OCI-LY1 (cell line): ENCODE measurements at regions not wholly inside any gene's neighbourhood (a gene's known extent, or its start where the extent isn't known, plus 50 kb on each side); places are given as distances from the start of the nearest gene placed in this dataset.

Experiments
- H2AFZ ChIP-seq: fragments of 200-600 bp; sonication (generic), shearing (Covaris generic); 2 replicates; pipeline ENCODE4 v1.6.0; 2014; ENCODE audit warnings: antibody characterized with exemption, mild to moderate bottlenecking, low read length
- H3F3A ChIP-seq: fragments of 200-600 bp; sonication (generic), shearing (Covaris generic); 2 replicates; pipeline ENCODE4 v1.6.0; 2014; ENCODE audit warnings: mild to moderate bottlenecking, antibody characterized with exemption, low read length, moderate library complexity; ENCODE audit not compliant: insufficient read depth
- H3K27ac ChIP-seq: fragments of 200-600 bp; sonication (generic); 2 replicates; pipeline ENCODE4 v1.5.1; 2014; ENCODE audit warnings: low read length, mixed run types, mild to moderate bottlenecking, low read depth; ENCODE audit not compliant: poor library complexity, severe bottlenecking
- H3K27me3 ChIP-seq: fragments of 200-600 bp; sonication (generic); 2 replicates; pipeline ENCODE4 v1.6.0; 2014; ENCODE audit warnings: antibody characterized with exemption, mild to moderate bottlenecking, low read length, moderate library complexity; ENCODE audit not compliant: insufficient read depth
- H3K36me3 ChIP-seq: fragments of 200-600 bp; sonication (generic); 2 replicates; pipeline ENCODE4 v1.6.1; 2014; ENCODE audit warnings: mild to moderate bottlenecking, antibody characterized with exemption, low read length, moderate library complexity, mixed read lengths; ENCODE audit not compliant: insufficient read depth
- H3K4me1 ChIP-seq: fragments of 200-600 bp; sonication (generic); 2 replicates; pipeline ENCODE4 v1.5.1; 2014; ENCODE audit warnings: mild to moderate bottlenecking, low read length, moderate library complexity; ENCODE audit not compliant: insufficient read depth, severe bottlenecking
- H3K4me2 ChIP-seq: fragments of 200-600 bp; sonication (generic), shearing (Covaris generic); 2 replicates; pipeline ENCODE4 v1.6.1; 2014; ENCODE audit warnings: low read length
- H3K4me3 ChIP-seq: fragments of 200-600 bp; sonication (generic); 2 replicates; pipeline ENCODE4 v1.5.1; 2014; ENCODE audit warnings: low read length, low read depth, mild to moderate bottlenecking, mixed read lengths; ENCODE audit not compliant: poor library complexity, severe bottlenecking
- H3K79me2 ChIP-seq: fragments of 200-600 bp; shearing (Covaris generic); 2 replicates; pipeline ENCODE4 v1.6.1; 2016; ENCODE audit warnings: mixed run types, low read length, mixed read lengths; ENCODE audit not compliant: insufficient read depth
- H3K9ac ChIP-seq: fragments of 200-600 bp; sonication (generic), shearing (Covaris generic); 2 replicates; pipeline ENCODE4 v1.6.1; 2014; ENCODE audit warnings: mild to moderate bottlenecking, low read length, mixed read lengths
- H3K9me2 ChIP-seq: fragments of 200-600 bp; sonication (generic), shearing (Covaris generic); 2 replicates; pipeline ENCODE4 v1.6.1; 2014; ENCODE audit warnings: low read depth, mild to moderate bottlenecking, low read length, mixed read lengths
- H3K9me3 ChIP-seq: fragments of 200-600 bp; shearing (Covaris generic); 2 replicates; pipeline ENCODE4 v1.6.1; 2014; ENCODE audit warnings: low read length, mixed read lengths
- H4K20me1 ChIP-seq: fragments of 200-600 bp; sonication (generic), shearing (Covaris generic); 2 replicates; pipeline ENCODE4 v1.6.0; 2016; ENCODE audit warnings: mild to moderate bottlenecking, low read length; ENCODE audit not compliant: insufficient read depth
- CTCF ChIP-seq: fragments of 200-600 bp; sonication (generic), shearing (Covaris generic); IDR thresholded peaks from 2 replicates; pipeline ENCODE4 v1.5.1; 2017; ENCODE audit warnings: mild to moderate bottlenecking, antibody characterized with exemption, low read length, moderate library complexity, mixed read lengths
- EZH2 ChIP-seq: fragments of 200-600 bp; sonication (generic), shearing (Covaris generic); IDR thresholded peaks from 2 replicates; pipeline ENCODE4 v1.8.0; 2017; ENCODE audit warnings: borderline replicate concordance, mixed run types, mild to moderate bottlenecking, antibody characterized with exemption, low read length, moderate library complexity, mixed read lengths

GRCh38 chr1:221840511-221841243, 98.8 kb upstream of the DUSP10 start:
- H3K4me3 ChIP-seq = no peak overlapping the region
- H3K27me3 ChIP-seq = no peaks in the 10 kb centered on the region
- H3K9me2 ChIP-seq = no peaks in the 10 kb centered on the region
- no peaks in the 10 kb centered on the region for H4K20me1 ChIP-seq
- no peaks in the 10 kb centered on the region for H3K9me3 ChIP-seq
- no peak overlapping the region for H3K4me2 ChIP-seq
- no peak overlapping the region for H2AFZ ChIP-seq
- H3K36me3 ChIP-seq = no peaks in the 10 kb centered on the region
- no peak overlapping the region for H3K27ac ChIP-seq
- TF ChIP-seq EZH2 = no peak
- TF ChIP-seq CTCF = no peak
- no peaks in the 10 kb centered on the region for H3K79me2 ChIP-seq
- H3K9ac ChIP-seq = no peak overlapping the region
- no peaks in the 10 kb centered on the region for H3F3A ChIP-seq
- peaks cover 4% of the 10 kb centered on the region for H3K4me1 ChIP-seq

- Histone ChIP-seq H3K27me3 (no peaks in the 10 kb centered on the region), H3F3A (no peaks in the 10 kb centered on the region), H3K4me3 (no peak overlapping the region), H3K4me2 (no peak overlapping the region), H3K36me3 (no peaks in the 10 kb centered on the region), H3K9me3 (no peaks in the 10 kb centered on the region), H3K4me1 (peaks cover 4% of the 10 kb centered on the region), H3K27ac (no peak overlapping the region), H3K79me2 (no peaks in the 10 kb centered on the region), H3K9ac (no peak overlapping the region), H4K20me1 (no peaks in the 10 kb centered on the region), H3K9me2 (no peaks in the 10 kb centered on the region), H2AFZ (no peak overlapping the region)
- TF ChIP-seq EZH2 (no peak), CTCF (no peak)
These were observed 98.0 kb upstream of the DUSP10 start for GRCh38 chr1:221839782-221840395.

GRCh38 chr1:221839321-221839720, 97.4 kb upstream of the DUSP10 start:
- H3K27me3 ChIP-seq = no peaks in the 10 kb centered on the region
- H3K79me2 ChIP-seq = no peaks in the 10 kb centered on the region
- H3K9me2 ChIP-seq = no peaks in the 10 kb centered on the region
- H4K20me1 ChIP-seq = no peaks in the 10 kb centered on the region
- TF ChIP-seq CTCF = no peak
- TF ChIP-seq EZH2 = no peak
- H3F3A ChIP-seq = no peaks in the 10 kb centered on the region
- no peak overlapping the region for H3K9ac ChIP-seq
- no peak overlapping the region for H3K27ac ChIP-seq
- no peaks in the 10 kb centered on the region for H3K36me3 ChIP-seq
- H3K4me1 ChIP-seq = peaks cover 4% of the 10 kb centered on the region
- no peaks in the 10 kb centered on the region for H3K9me3 ChIP-seq
- no peak overlapping the region for H2AFZ ChIP-seq
- H3K4me2 ChIP-seq = no peak overlapping the region
- no peak overlapping the region for H3K4me3 ChIP-seq
